Gastroesophageal sphincter (tissue), 4 donors: ENCODE measurements at regions not wholly inside any gene's neighbourhood (a gene's known extent, or its start where the extent isn't known, plus 50 kb on each side); places are given as distances from the start of the nearest gene placed in this dataset.

Source experiments
- ATAC-seq: fragments of 150-250 bp; one replicate; pipeline ENCODE4 v1.9.1; 2016; ENCODE audit warnings: mild to moderate bottlenecking, moderate library complexity
- H3K27ac ChIP-seq, 4 donors: fragments of 200-600 bp; sonication (generic) in 3 of 4; 1 replicate in 3 of 4; 2 replicates in 1 of 4; pipeline ENCODE4 v1.5.1; 2016 to 2019
- H3K27me3 ChIP-seq: fragments of 200-600 bp; sonication (generic); one replicate; pipeline ENCODE4 v1.5.1; 2019
- H3K36me3 ChIP-seq, 2 donors: fragments of 200-600 bp; sonication (generic); one replicate each; pipeline ENCODE4 v1.5.1; 2019; ENCODE audit warnings: control low read depth in 1 of 2
- H3K4me1 ChIP-seq, 3 donors: fragments of 200-600 bp; sonication (generic); 1 replicate in 2 of 3; 2 replicates in 1 of 3; pipeline ENCODE4 v1.5.1; 2016 to 2019; ENCODE audit warnings: control low read depth in 2 of 3
- H3K4me3 ChIP-seq, 2 donors: fragments of 200-600 bp; sonication (generic); one replicate each; pipeline ENCODE4 v1.5.1; 2019; ENCODE audit warnings: mild to moderate bottlenecking in 1 of 2, moderate library complexity in 1 of 2
- H3K9me3 ChIP-seq, 3 donors: fragments of 200-600 bp; sonication (generic); one replicate each; pipeline ENCODE4 v1.5.1; 2017 to 2019; ENCODE audit warnings: control low read depth in 2 of 3
- CTCF ChIP-seq, 4 experiments: fragments of 200-600 bp in 2 of 4; fragments of 450-650 bp in 2 of 4; sonication (generic) in 1 of 4; IDR thresholded peaks; one replicate each; pipeline ENCODE4 v1.5.1; 2017 to 2019; ENCODE audit warnings: antibody characterized with exemption in 4 of 4, mild to moderate bottlenecking in 2 of 4, moderate library complexity in 2 of 4
- EP300 ChIP-seq: sonication (generic); formaldehyde crosslinking; IDR thresholded peaks from one replicate; pipeline ENCODE4 v1.6.1; 2017; ENCODE audit warnings: antibody characterized with exemption, mild to moderate bottlenecking
- POLR2A ChIP-seq, 2 donors: fragments of 450-650 bp; IDR thresholded peaks; one replicate each; pipeline ENCODE4 v1.6.1; 2017; ENCODE audit warnings: antibody characterized with exemption in 2 of 2, mild to moderate bottlenecking in 2 of 2, moderate library complexity in 1 of 2
- POLR2AphosphoS5 ChIP-seq: sonication (generic); formaldehyde crosslinking; IDR thresholded peaks from one replicate; pipeline ENCODE4 v1.6.1; 2017; ENCODE audit warnings: antibody characterized with exemption
- WGBS, 2 donors: methylation state at CpG; one replicate each; pipeline ENCODE4 v1.1.5; 2018; ENCODE audit warnings: low coverage in 1 of 2; 5-methylcytosine and 5-hydroxymethylcytosine counted together

DNA sequence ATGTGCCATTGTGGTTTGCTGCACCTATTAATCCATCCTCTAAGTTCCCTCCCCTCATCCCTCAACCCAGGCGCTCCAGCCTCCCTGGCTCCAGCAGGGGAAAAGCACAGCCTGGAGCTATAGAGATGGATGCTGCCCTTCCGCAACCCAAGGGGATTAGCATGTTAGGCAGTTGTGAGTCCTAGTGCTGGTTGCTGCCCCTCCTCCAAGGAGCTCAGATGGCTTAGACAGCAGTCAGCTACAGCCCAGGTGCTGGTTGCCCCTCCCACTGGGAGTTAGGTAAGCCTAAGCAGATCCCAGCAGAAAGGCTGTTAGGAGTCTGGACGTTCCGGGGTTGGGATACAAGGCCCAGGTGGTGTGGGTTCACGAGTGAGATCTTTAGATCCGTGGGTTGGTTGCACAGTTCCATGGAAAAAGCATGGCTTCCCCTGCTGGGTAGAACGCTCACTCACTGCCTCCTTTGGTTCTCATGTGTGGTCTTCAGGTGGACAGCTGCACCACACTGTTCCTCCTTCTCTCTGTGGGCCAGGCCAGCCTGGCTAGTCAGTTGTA, 446.1 kb downstream of the ZNF804A start:
- no peaks in the 10 kb centered on the region for H3K4me1 ChIP-seq
- H3K9me3 ChIP-seq = peaks cover 0 to 19% (median 0%) of the 10 kb centered on the region in 3 donors
- H3K4me3 ChIP-seq = no peak overlapping the region
- H3K27ac ChIP-seq = no peak overlapping the region
- no peak for TF ChIP-seq EP300
- no peak for TF ChIP-seq POLR2A (IDR thresholded peaks at IDR 0.05)
- no peak for TF ChIP-seq POLR2AphosphoS5
- no peak for TF ChIP-seq CTCF (IDR thresholded peaks at IDR 0.05)
- 87% methylated on average over 3 of the region's 7 CpGs; no CpG with 5 or more reads in 1 of the 2 donors for WGBS, 2 donors
- no peaks in the 10 kb centered on the region for H3K36me3 ChIP-seq
- no peaks in the 10 kb centered on the region for H3K27me3 ChIP-seq
- no peak for ATAC-seq

DNA sequence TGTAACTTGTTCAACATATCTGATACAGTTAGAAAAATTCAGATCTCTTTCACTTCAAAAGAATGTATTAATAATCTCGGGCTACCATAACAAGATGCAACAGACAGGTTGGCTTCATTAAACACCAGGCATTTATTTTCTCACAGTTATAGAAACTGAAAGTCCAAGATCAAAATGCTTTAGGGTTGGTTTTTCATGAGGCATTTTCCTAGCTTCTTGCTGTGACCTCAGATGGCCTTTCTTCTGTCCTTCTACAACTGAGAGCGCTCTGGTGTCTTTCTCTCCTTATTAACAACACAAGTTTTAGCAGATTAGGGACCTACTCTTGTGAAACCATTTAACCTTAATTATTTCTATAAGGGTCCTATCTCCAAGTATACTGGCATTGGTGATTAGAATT, 452.5 kb downstream of the ZNF804A start:
- H3K9me3 ChIP-seq = no peaks in the 10 kb centered on the region
- 79 to 96% methylated on average over 2 of the region's 2 CpGs for WGBS, 2 donors
- H3K27me3 ChIP-seq = no peaks in the 10 kb centered on the region
- H3K36me3 ChIP-seq = no peaks in the 10 kb centered on the region
- no peak for ATAC-seq
- H3K4me3 ChIP-seq = no peak overlapping the region
- H3K27ac ChIP-seq = no peak overlapping the region
- TF ChIP-seq EP300 (no peak), POLR2A (IDR thresholded peaks at IDR 0.05) (no peak), POLR2AphosphoS5 (no peak), CTCF (IDR thresholded peaks at IDR 0.05) (no peak)
- no peaks in the 10 kb centered on the region for H3K4me1 ChIP-seq

GRCh38 chr2:185063761-185064160, 465.4 kb downstream of the ZNF804A start:
- Histone ChIP-seq H3K9me3 (no peaks in the 10 kb centered on the region), H3K4me3 (no peak overlapping the region), H3K36me3 (no peaks in the 10 kb centered on the region), H3K27ac (no peak overlapping the region), H3K27me3 (no peaks in the 10 kb centered on the region), H3K4me1 (no peaks in the 10 kb centered on the region)
- 45 to 50% methylated on average over 1 of the region's 1 CpG for whole genome bisulfite sequencing, 2 donors
- TF ChIP-seq CTCF (IDR thresholded peaks at IDR 0.05) (no peak), POLR2AphosphoS5 (no peak), POLR2A (IDR thresholded peaks at IDR 0.05) (no peak), EP300 (no peak)
- ATAC-seq = no peak

- no peaks in the 10 kb centered on the region for H3K27me3 ChIP-seq
- TF ChIP-seq POLR2A (IDR thresholded peaks at IDR 0.05) (no peak), CTCF (IDR thresholded peaks at IDR 0.05) (no peak), POLR2AphosphoS5 (no peak), EP300 (no peak)
- no peak overlapping the region for H3K4me3 ChIP-seq
- ATAC-seq = no peak
- H3K4me1 ChIP-seq = no peaks in the 10 kb centered on the region
- no peaks in the 10 kb centered on the region for H3K9me3 ChIP-seq
- 70 to 86% methylated on average over 1 of the region's 1 CpG for WGBS, 2 donors
- no peaks in the 10 kb centered on the region for H3K36me3 ChIP-seq
- H3K27ac ChIP-seq = no peak overlapping the region
These were observed 467.8 kb downstream of the ZNF804A start for GRCh38 chr2:185066128-185066527.

DNA sequence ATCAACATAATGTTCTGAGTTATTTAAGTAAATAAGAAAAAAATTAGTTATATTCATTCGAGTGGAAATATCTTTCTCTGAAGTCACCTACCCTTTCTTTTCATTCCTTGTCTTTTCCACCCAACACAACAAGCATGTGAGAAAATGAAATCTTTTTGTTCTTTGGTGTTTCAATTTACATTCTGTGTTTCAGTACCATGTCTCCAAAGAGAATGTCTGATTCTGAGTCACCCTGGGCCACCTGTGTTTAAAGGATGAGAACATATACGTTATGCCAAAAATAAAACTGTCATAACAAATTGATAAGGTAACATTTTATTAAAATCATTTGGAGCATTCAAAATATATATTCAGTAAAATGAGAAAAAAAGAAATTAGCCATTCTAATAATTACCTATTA, 470.8 kb downstream of the ZNF804A start:
- no peak for ATAC-seq
- Histone ChIP-seq H3K27me3 (no peaks in the 10 kb centered on the region), H3K36me3 (no peaks in the 10 kb centered on the region), H3K4me3 (no peak overlapping the region), H3K27ac (no peak overlapping the region), H3K9me3 (no peaks in the 10 kb centered on the region), H3K4me1 (no peaks in the 10 kb centered on the region)
- 50 to 57% methylated on average over 2 of the region's 2 CpGs for WGBS, 2 donors
- TF ChIP-seq EP300 (no peak), POLR2AphosphoS5 (no peak), POLR2A (IDR thresholded peaks at IDR 0.05) (no peak), CTCF (IDR thresholded peaks at IDR 0.05) (no peak)
